Dermis blood vessel endothelial cell (primary cell): ENCODE measurements at regions not wholly inside any gene's neighbourhood (a gene's known extent, or its start where the extent isn't known, plus 50 kb on each side); places are given as distances from the start of the nearest gene placed in this dataset.
"Not testable (repeated sequence)": the region's sequence is repeated elsewhere in the genome, so short reads cannot be mapped to it uniquely, and the experiment has no call there.

Source experiments
- DNase-seq: peaks from one replicate; pipeline ENCODE4 v3.0.0; 2010

- DNase-seq = no peak
Observed at GRCh38 chr12:25382311-25383106, 131.8 kb upstream of the KRAS start.

- no peak for DNase-seq
Observed at GRCh38 chr12:25377469-25378177, 126.9 kb upstream of the KRAS start.

DNA sequence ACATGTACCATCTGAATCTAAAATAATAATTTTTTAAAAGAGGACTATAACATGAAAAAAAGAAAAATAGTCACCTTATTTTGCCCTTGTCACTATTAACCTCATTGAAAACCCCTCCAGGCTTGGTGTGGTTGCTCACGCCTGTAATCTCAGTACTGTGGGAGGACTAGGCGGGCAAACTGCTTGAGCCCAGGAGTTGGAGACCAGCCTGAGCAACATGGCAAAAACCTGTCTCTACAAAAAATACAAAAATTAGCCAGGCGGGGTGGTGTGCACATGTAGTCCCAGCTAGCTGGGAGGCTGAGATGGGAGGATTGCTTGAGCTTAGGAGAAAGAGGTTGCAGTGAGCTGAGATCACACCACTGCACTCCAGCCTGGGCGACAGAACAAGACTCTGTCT, 126.3 kb upstream of the KRAS start:
- DNase-seq = no peak

DNA sequence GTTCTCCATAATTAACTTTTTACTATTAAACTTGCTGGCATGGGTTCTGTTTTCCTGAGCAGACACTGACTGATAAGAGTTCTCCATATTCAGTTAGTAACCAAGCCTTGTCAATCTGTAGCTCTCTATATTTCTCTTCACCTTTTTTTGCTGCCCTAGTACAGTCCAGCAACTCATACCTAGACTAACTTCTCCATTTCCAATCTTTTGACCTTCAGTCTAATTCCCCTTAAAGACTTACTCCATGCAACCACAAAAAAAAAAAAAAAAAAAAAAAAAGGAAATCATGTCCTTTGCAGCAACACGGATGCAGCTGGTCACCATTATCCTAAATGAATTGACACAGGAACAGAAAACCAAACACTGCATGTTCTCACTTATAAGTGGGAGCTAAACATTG, 125.7 kb upstream of the KRAS start:
- DNase-seq = no peak

GRCh38 chr12:25372969-25373817, 122.5 kb upstream of the KRAS start:
- no peak for DNase-seq

DNA sequence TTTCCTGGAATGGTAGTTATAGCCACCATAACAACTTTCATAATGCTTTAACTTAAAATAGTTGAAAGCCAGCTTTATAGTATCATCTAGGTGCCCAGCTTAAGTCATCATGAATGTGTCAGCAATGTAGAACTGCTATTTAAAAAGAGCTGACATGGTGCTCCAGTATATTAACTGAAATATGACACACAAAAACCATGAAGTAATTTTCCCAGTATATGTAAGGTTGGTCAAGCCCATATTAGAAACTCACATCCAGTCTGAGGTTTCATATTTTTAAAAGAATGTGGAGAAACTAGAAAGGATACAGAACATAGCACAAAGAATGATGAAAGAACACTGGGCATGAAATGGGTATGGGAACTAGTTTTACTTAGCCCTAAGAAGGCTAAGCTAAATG, 121.3 kb upstream of the KRAS start:
- no peak for DNase-seq

DNA sequence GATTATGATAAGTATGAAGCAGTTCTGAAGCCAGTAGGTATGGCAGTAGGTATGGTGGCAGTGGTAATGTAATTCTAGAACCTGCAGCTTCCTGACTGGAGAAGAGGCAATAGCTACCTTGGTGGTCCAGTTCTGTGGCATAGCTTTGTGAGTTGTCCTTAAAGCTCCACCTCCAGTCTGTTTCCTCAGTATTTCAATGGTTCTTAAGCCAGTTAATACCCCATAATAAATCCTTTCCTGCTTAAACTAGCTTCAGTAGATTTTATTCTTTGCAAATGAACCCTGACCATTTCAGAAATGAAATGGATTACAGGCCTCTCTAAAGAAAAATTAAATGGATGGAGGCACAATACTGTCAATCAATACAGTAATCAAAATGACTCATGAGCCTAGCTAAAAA, 117.8 kb upstream of the KRAS start:
- DNase-seq = no peak

DNA sequence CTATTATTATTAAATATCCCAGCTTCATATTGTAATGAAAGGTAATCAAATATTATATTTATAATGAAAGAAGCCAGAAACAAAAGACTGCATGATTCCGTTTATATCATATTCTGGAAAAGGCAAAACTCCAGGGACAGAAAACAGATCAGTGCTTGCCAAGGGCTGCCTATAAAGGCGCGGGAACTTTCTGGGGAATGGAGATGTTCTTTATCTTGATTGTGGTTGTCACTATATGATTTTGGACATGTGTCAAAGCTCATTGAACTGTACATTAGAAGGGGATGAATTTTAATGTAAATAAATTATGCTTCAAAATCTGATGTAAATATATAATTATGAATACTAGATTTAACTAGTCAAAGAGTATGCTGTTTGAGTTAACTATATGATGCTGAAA, 115.4 kb upstream of the KRAS start:
- no peak for DNase-seq

DNA sequence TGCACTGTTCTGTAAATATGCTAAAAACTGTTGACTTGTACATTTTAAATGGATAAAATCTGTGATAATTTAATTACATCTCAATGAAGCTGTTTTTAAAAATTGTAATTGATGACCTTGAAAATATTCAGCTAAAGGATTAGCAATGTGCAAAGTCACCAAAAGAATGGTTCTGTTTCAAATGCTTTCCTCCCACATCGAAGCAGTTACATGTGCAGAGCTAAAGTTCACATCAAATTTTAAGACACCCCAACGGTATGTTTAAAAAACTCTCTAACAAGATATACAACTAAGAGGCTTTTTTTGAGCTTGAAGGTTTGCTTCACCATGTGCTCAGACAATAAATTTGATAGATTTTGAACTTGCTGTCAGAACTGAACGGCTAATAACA, 114.6 kb upstream of the KRAS start:
- no peak for DNase-seq

DNA sequence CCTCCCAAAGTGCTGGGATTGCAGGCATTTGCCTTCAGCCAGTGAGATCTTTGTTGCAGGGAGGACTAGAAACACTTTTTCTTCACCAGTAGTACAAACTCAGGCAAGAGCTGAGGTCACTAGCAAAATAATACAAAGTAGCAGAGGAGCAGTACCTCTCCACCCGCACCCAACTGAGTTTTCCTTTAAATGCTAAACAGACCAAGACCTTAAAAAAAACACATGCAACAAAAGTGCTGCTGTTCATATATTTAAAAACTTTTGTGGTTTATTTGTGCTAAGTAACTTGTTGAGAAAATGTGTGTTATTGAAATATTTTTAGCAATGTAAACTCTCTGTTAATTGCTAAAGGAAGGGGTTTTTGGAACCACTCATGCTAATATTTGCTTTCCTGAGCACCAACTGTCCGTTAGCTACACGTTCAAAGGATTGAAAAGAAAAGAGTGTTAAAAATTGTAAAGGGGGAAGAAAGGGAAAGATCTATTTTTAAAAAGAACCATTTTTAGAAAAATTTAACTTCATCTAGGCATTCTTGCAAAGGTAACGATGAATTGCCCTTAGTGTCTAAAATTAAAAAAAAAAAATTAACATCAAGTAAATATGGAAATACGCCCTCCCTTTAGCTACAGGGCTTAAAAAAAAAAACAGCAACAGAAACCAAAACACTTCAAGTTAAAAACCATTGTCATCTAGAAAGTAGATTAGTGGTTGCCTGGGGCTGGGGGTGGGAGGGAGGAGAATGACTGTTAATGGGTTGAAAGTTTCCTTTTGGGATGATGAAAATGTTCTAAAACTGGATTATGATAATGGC, 114.0 kb upstream of the KRAS start:
- no peak for DNase-seq

GRCh38 chr12:25362646-25363045, 111.9 kb upstream of the KRAS start:
- DNase-seq = no peak

- no peak for DNase-seq
Observed at GRCh38 chr12:25361511-25361910, 110.8 kb upstream of the KRAS start.

DNA sequence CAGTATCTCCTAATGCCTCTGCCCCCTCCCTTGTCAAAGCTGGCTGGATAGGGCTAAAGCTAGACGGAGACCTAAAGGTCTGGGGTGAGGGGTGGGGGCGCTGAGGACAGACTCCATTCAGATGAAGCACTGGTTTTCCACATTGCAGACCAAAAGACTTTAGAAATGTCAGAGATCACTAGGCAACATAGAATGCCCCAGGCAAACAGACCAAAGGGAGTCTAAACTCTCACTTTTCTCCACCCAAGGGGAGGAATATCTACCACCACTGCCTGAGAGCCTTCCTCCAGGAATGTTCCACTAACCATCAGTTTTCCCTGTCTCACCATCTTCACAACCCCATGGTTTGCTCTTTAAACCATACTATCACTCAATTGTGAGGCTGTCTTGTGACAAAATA, 106.9 kb upstream of the KRAS start:
- DNase-seq = no peak

GRCh38 chr12:25352942-25353341, 102.2 kb upstream of the KRAS start:
- not testable (repeated sequence) for DNase-seq

DNA sequence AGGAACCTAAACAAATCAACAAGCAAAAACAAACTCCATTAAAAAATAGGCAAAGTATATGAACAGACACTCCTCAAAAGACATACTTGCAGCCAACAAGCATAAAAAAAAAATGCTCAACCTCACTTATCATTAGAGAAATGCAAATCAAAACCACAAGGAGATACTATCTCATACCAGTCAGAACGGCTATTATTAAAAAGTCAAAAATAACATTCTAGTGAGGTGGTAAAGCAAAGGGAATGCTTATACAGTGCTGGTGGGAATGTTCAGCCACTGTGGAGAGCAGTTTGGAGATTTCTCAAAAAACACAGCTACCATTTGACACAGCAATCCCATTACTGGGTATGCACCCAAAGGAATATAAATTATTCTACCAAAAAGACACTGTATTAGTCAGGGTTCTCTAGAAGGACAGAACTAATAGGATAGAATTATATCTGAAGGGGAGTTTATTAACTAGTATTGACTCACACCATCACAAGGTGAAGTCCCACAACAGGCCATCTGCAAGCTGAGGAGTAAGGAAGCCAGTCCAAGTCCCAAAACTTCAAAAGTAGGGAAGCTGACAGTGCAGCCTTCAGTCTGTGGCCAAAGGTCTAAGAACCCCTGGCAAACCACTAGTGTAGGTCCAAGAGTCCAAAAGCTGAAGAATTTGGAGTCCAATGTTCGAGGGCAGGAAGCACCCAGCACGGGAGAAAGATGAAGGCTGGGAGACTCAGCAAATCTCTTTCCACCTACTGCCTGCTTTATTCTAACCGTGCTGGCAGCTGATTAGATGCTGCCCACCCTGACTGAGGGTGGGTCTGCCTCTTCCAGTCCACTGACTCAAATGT, 101.6 kb upstream of the KRAS start:
- DNase-seq = no peak

DNA sequence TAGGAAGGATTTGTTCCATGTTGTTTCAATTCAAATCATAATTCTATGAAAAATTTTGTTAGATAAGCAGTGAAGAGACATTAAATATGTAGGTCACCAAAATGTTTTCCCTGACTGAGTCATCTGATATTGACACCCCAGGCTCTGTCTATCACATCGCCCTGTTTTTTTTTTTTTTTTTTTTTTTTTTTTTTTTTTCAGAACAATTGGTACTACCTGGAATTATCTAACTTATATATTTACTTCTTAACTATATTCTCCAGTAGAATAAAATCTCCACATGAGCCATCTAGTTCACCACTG, 97.8 kb upstream of the KRAS start:
- no peak for DNase-seq

DNA sequence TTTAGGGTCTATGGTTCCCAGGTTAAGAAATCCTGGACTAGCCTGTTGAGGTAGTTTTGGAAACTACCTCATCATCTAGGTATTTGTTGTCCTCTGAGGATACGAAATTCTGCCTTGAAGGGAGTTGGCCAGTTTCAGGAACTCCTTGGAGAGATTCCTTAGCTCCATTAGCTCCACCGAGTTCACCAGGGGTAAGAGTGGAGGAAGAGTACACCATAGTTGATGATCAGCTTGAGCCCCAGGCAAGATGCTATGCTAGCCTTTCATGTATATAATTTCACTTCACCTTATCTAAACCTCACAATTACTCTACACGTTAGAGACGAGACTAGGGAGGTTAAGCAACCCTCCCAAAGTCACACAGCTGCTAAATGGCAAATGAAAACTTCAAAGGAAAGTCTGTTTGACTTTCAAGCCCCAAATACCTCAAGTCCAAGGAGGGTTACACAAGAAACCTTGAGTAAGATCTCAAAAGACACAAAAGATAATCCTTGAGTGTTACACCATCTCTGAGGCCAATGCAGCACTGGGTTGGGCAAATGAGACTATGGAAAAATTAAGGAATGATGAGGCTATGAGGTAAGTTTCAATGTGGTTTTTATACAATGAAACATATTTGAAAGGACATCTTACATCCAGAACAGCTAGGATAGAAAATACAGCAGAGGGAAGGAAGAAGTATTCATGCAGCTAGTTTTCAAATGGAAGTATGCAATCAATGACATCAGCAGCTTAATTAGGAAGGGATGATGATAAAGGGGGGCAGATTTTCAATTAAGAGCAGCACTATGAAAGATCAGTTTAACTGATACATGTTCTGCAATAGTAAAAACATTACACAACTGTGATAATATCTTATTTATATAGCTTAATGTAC, 97.2 kb upstream of the KRAS start:
- DNase-seq = no peak

DNA sequence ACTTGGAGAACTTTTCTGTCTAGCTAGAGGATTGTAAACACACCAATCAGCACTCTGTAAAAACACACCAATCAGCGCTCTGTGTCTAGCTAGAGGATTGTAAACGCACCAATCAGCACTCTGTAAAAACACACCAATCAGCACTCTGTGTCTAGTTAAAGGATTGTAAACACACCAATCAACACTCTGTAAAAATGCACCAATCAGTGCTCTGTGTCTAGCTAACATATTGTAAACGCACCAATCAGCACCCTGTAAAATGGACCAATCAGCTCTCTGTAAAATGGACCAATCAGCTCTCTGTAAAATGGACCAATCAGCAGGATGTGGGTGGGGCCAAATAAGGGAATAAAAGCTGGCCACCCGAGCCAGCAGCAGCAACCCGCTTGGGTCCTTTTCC, 91.1 kb upstream of the KRAS start:
- DNase-seq = not testable (repeated sequence)

- no peak for DNase-seq
Observed at GRCh38 chr12:25337916-25338315, 87.2 kb upstream of the KRAS start.

GRCh38 chr12:25332143-25332542, 81.4 kb upstream of the KRAS start:
- DNase-seq = no peak
